GM18502 (cell line): ENCODE measurements at regions not wholly inside any gene's neighbourhood (a gene's known extent, or its start where the extent isn't known, plus 50 kb on each side); places are given as distances from the start of the nearest gene placed in this dataset.
"Not testable (repeated sequence)": the region's sequence is repeated elsewhere in the genome, so short reads cannot be mapped to it uniquely, and the experiment has no call there.

Source experiments
- ATAC-seq: cut with Tn5 transposase; IDR thresholded peaks from one replicate; pipeline ENCODE4 v1.9.1; 2021; ENCODE audit warnings: mild to moderate bottlenecking; ENCODE audit not compliant: unreplicated experiment, poor library complexity

DNA sequence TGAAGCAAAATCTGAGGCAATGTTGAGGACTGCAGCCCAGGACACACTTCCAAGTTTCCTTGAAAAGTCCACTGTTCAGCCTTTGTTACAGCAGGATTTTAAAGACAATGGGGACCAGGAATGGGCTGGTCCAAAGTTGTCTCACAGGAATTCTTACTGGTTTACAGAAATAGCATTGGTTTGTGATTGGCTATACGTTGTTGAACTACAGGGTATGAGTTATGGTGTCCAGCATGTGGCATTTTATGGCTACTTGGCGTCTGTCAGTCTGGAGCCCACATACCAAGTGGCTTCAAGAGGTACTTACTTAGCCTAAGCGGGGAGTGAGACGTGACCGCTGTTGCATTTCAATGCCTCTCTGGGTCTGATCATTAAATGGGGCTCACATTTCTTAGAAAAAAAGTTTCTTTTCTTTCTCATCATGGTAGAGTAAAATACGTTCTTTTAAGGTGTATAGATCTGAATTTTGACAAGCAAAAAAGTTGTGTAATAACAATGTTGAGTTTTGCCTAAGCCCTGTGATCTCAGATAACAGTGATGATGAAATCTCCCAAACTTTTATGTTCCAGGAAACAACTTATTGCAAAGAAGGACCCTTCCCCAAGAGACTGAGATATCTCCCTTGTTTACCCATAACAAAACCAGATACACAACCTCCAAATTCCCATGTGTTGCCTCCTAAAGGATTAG lies 100.0 kb upstream of the TRIM24 start:
- ATAC-seq, result no peak

DNA sequence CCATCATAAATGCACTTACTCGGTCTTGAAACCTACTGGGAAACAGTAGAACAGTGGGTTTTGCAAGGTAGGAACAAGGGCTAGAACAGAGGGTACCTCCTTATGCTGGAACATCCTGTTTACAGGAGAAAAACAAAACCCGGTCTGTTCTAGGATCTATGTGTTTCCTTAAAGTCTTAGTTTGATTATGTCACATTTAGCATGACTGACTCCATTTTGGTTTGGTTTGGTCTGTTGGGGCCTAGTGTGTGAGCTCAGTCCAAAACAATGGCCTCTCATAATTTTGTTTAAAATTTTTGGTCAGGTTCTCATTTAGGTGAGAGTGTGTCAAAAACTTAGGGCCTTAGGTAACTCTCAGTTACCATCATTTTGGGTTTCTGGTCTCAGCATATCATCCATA lies 96.3 kb upstream of the TRIM24 start:
- no peak for ATAC-seq

DNA sequence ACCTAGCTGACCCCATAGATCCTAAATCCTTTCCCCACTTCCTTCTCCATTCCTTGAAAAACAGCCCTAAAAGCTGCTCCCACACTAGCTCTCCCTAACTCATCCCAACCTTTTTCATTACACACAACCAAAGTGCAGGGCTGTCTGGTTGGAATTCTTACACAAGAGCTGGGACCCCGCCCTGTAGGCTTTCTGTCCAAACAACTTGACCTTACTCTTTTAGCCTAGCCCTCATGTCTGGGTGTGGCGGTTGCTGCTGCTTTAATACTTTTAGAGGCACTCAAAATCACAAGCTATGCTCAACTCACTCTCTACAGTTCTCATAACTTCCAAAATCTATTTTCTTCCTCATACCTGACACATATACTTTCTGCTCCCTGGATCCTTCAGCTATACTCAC lies 93.9 kb upstream of the TRIM24 start:
- ATAC-seq, result not testable (repeated sequence)

GRCh38 chr7:138366676-138367075 lies 93.4 kb upstream of the TRIM24 start:
- ATAC-seq, result not testable (repeated sequence)

DNA sequence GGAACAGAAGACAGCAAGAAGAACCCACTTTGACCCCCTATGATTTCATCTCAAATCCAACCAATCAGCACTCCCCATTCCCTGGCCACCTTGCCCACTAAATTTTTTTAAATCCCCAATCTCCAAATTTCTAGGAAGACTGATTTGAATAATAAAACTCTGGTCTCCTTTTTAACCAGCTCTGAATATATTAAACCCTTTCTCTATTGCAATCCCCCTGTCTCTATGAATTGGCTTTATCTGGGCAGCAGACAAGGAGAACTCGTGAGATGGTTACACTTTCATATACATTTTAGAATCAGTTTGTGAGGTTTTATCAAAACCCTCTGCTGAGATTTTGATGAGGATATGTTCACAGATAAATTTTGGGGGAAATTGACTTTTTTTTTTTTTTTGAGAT lies 90.3 kb upstream of the TRIM24 start:
- no peak for ATAC-seq

GRCh38 chr7:138370956-138371355 lies 89.1 kb upstream of the TRIM24 start:
- no peak for ATAC-seq

- ATAC-seq, result no peak
Observed at GRCh38 chr7:138374119-138374693, 85.9 kb upstream of the TRIM24 start.

- no peak for ATAC-seq
Observed at GRCh38 chr7:138377306-138377705, 82.8 kb upstream of the TRIM24 start.

- ATAC-seq, result no peak
Observed at GRCh38 chr7:138378741-138379559, 81.1 kb upstream of the TRIM24 start.

DNA sequence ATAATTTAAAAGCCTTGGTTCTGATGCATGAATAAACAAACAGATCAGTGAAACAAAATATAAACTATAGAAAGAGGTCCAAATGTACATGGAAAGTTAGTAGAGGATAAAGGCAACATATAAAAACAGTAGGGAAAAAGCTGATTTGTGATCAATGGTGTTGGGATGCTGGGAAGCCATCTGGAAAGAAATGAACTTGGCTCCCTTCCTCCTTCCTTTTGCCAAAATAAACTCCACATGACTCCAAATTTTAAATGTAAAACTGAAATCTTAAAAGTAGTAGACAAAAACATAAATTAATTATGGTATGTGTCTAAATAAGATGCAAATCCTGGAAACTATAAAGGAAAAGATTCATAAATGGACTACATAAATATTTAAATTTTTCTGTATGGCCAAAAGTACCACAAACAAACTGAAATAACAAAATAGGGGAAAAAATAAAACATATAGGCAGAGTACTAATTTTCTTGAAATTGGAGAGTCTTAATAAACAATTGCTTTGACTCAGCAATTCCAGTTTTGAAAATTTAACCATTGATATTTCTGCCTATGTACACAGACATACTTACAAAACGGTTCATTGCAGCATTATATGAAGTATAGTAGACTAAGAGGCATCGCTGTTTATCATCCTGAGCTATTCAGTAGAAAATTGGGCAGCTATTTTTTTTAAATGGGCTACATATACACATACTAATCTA lies 77.0 kb upstream of the TRIM24 start:
- ATAC-seq, result no peak

- ATAC-seq, result no peak
Observed at GRCh38 chr7:138386821-138387220, 73.2 kb upstream of the TRIM24 start.

GRCh38 chr7:138387755-138388475 lies 72.1 kb upstream of the TRIM24 start:
- ATAC-seq, result no peak

DNA sequence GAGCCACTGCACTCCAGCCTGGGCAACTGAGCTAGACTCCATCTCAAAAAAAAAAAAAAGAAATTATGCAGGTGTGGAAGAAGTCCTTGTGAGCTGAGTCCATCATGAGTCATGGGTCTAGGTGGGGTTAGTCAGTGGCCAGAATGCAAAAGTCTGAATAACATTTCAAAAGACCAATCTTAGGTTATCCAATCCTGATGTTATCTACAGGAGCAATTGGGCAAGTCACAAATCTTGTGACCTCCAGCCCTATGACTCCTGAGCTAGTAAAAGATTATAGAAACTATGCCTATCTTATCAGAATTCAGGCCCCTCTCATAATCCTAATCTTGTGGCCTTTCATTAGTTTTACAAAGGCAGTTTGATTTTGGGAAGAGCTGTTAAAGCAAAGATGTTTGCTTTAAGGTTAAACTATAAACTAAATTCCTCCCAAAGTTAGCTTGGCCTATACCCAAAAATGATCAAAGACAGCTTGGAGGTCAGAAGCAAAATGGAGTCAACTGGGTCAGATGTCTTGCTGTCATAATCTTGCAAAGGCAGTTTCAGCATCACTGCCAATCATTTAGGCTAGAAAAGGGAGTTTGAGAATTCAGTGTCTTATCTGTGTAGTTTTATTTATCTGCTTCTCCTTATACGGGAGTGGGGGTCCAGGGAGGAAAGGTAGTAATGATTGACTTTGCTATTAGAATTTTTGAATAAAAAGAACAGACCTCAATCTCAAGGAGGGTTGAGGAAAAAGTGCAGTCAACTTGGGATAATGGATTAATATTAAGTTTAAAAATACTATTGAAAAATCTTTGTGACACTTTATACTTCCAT lies 71.2 kb upstream of the TRIM24 start:
- no peak for ATAC-seq

DNA sequence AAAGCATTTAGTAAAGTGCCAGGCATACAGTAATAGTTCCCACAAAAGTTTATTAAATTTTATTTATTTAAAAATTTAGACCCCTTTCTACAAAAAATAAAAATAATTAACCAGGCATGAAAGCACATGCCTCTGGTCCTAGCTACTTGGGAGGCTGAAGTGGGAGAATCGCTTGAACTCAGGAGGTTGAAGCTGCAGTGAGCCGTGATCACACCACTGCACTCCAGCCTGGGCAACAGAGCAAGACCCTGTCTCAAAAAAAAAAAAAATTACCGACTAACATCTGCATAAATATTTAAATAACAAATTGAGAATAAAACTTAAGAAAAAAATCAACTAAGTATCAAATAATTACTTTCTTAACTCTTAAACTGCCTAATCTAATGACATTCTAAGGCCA lies 64.3 kb upstream of the TRIM24 start:
- no peak for ATAC-seq

GRCh38 chr7:138396251-138397070 lies 63.6 kb upstream of the TRIM24 start:
- ATAC-seq, result peak; percentile 66

- ATAC-seq, result not testable (repeated sequence)
Observed at GRCh38 chr7:138397071-138397433, 63.0 kb upstream of the TRIM24 start.

- ATAC-seq, result no peak
Observed at GRCh38 chr7:138398857-138399256, 61.2 kb upstream of the TRIM24 start.

- no peak for ATAC-seq
Observed at GRCh38 chr7:138400400-138400886, 59.6 kb upstream of the TRIM24 start.
